ENCODE measurements at regions not wholly inside any gene's neighbourhood (a gene's known extent, or its start where the extent isn't known, plus 50 kb on each side); places are given as distances from the start of the nearest gene placed in this dataset.

GRCh38 chr3:117261983-117262421 lies 552.4 kb downstream of the TUSC7 start:
- intact Hi-C loops (cut with DNase I; ENCODE audit: low total_unique reads) = no loop called here
- H3K36me3 ChIP-seq = no peaks in the 10 kb centered on the region
- H3K4me3 ChIP-seq = no peak overlapping the region
- 35 to 86% (median 66%) methylated on average over 2 of the region's 2 CpGs for WGBS, 5 donors
- peaks cover 0 to 3% (median 0%) of the 10 kb centered on the region in 8 donors for H3K9me3 ChIP-seq
- no peaks in the 10 kb centered on the region for H3K27me3 ChIP-seq (replicated peaks in 1 of 7)
- TF ChIP-seq CTCF (IDR thresholded peaks at IDR 0.05 in 8 of 11, conservative IDR thresholded peaks at IDR 0.05 in 3 of 11) (no peak), POLR2A (IDR thresholded peaks at IDR 0.05) (no peak), POLR2AphosphoS5 (IDR thresholded peaks at IDR 0.05) (no peak)
- no peaks in the 10 kb centered on the region for H3K4me1 ChIP-seq
- H3K27ac ChIP-seq = no peak overlapping the region
- no peak for DNase-seq

GRCh38 chr3:117263270-117263669 lies 553.7 kb downstream of the TUSC7 start:
- H3K9me3 ChIP-seq = peaks cover 0 to 3% (median 0%) of the 10 kb centered on the region in 8 donors
- DNase-seq = no peak
- no peaks in the 10 kb centered on the region for H3K4me1 ChIP-seq
- no peak overlapping the region for H3K27ac ChIP-seq
- no peak overlapping the region for H3K4me3 ChIP-seq
- no peaks in the 10 kb centered on the region for H3K36me3 ChIP-seq
- no peaks in the 10 kb centered on the region for H3K27me3 ChIP-seq (replicated peaks in 1 of 7)
- WGBS, 5 donors = 80 to 89% (median 85%) methylated on average over 3 of the region's 3 CpGs
- TF ChIP-seq POLR2AphosphoS5 (IDR thresholded peaks at IDR 0.05) = no peak
- TF ChIP-seq POLR2A (IDR thresholded peaks at IDR 0.05) = no peak
- TF ChIP-seq CTCF (IDR thresholded peaks at IDR 0.05 in 8 of 11, conservative IDR thresholded peaks at IDR 0.05 in 3 of 11) = no peak
- intact Hi-C loops (cut with DNase I; ENCODE audit: low total_unique reads) = no loop called here

GRCh38 chr3:117263745-117264144 lies 554.2 kb downstream of the TUSC7 start:
- no peak for DNase-seq
- Histone ChIP-seq H3K9me3 (peaks cover 0 to 3% (median 0%) of the 10 kb centered on the region in 8 donors), H3K4me3 (no peak overlapping the region), H3K27ac (no peak overlapping the region), H3K36me3 (no peaks in the 10 kb centered on the region), H3K4me1 (no peaks in the 10 kb centered on the region), H3K27me3 (replicated peaks in 1 of 7) (no peaks in the 10 kb centered on the region)
- TF ChIP-seq POLR2A (IDR thresholded peaks at IDR 0.05) (no peak), POLR2AphosphoS5 (IDR thresholded peaks at IDR 0.05) (no peak), CTCF (IDR thresholded peaks at IDR 0.05 in 8 of 11, conservative IDR thresholded peaks at IDR 0.05 in 3 of 11) (no peak)
- WGBS, 5 donors = 87 to 98% (median 94%) methylated on average over 1 of the region's 1 CpG
- intact Hi-C loops (cut with DNase I; ENCODE audit: low total_unique reads) = no loop called here

- WGBS, 5 donors = 72 to 90% (median 83%) methylated on average over 2 of the region's 2 CpGs
- H3K9me3 ChIP-seq = peaks cover 0 to 3% (median 0%) of the 10 kb centered on the region in 8 donors
- TF ChIP-seq POLR2AphosphoS5 (IDR thresholded peaks at IDR 0.05) (no peak), CTCF (IDR thresholded peaks at IDR 0.05 in 8 of 11, conservative IDR thresholded peaks at IDR 0.05 in 3 of 11) (no peak), POLR2A (IDR thresholded peaks at IDR 0.05) (no peak)
- DNase-seq = no peak
- no peak overlapping the region for H3K4me3 ChIP-seq
- H3K27me3 ChIP-seq (replicated peaks in 1 of 7) = no peaks in the 10 kb centered on the region
- no peaks in the 10 kb centered on the region for H3K4me1 ChIP-seq
- H3K27ac ChIP-seq = no peak overlapping the region
- intact Hi-C loops (cut with DNase I; ENCODE audit: low total_unique reads) = no loop called here
- H3K36me3 ChIP-seq = no peaks in the 10 kb centered on the region
Observed at GRCh38 chr3:117264204-117264994, 554.8 kb downstream of the TUSC7 start.

Data from spleen (tissue), 11 donors.